GM18870 (cell line): ENCODE measurements at regions not wholly inside any gene's neighbourhood (a gene's known extent, or its start where the extent isn't known, plus 50 kb on each side); places are given as distances from the start of the nearest gene placed in this dataset.
"Not testable (repeated sequence)": the region's sequence is repeated elsewhere in the genome, so short reads cannot be mapped to it uniquely, and the experiment has no call there.

Experiments
- ATAC-seq: cut with Tn5 transposase; IDR thresholded peaks from one replicate; pipeline ENCODE4 v1.9.1; 2021; ENCODE audit warnings: moderate library complexity; ENCODE audit not compliant: unreplicated experiment

GRCh38 chr4:117661091-117662072 is 372.9 kb upstream of the NDST3 start:
- ATAC-seq, result no peak

GRCh38 chr4:117664706-117665444 is 369.4 kb upstream of the NDST3 start:
- no peak for ATAC-seq

- ATAC-seq, result no peak
Observed at GRCh38 chr4:117676153-117676552, 358.1 kb upstream of the NDST3 start.

DNA sequence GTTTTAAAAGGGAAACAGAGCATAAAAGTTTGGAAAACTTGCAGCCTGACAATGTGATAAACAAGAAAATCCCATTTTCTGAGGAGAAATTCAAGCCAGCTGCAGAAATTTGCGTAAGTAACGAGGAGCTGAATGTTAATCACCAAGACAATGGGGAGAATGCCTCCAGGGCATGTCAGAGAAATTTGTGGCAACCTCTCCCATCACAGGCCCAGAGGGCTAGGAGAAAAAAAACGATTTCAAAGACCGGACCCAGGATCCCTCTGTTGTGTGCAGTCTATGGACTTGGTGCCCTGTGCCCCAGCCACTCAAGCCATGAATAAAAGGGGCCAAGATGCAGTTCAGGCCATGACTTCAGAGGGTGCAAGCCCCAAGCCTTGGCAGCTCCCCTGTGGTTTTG is 355.4 kb upstream of the NDST3 start:
- no peak for ATAC-seq

DNA sequence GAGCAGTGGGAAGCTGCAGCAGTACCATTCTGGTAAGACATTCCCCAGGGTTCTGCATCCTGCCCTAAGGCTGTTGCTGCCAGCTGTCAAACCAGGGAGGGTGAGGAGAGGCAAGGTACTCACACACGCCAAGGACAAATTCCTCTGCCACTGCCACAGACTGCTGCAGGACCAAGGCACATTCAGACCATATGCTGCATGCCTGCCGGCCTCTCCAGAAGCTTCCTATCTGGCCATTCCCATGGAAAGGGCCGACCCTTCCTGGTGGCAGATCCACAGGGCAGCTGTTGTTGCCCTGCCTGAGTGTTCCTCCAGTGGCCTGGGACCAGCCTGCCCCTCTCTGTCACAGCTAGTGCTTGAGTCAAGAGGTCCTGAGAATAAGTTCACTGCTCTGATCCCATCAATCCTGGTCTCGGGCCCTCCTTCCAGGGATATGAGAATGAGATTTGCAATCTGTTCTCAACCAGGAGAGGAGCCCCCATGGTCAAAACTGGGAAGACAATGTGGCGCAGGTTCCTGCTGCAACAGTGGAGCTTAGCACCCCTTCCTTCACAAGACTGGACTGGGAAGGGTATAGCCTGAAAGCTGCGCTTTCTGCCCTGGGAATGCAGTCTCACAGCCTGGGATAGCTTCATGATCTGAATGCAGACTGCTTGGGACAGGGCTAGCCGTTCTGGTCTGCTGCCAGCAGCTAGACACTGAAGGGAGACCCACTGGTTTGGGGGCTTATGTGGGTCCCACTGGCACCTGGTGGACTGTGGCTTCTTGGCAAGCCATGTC is 342.5 kb upstream of the NDST3 start:
- ATAC-seq, result no peak

- ATAC-seq, result no peak
Observed at GRCh38 chr4:117692538-117692937, 341.7 kb upstream of the NDST3 start.

DNA sequence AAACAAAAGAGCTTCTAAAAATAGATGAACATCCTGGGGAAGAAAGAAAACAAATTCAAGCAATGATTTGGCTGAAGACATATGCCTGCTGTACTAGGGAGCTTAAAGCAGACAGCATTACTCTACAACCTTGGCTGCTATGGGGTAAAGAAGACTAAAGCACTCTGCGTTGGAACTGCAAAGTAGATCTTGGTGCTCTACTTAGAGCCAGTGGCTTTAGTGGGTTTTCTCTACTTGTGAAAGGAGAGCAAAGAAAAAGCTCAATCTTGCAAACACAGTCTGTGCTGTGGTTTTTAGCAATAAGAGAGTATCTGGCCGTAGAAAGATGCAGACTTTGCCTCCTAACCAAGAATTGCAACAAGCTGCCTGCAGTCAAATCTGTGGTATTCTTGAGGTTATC is 334.7 kb upstream of the NDST3 start:
- ATAC-seq, result no peak

DNA sequence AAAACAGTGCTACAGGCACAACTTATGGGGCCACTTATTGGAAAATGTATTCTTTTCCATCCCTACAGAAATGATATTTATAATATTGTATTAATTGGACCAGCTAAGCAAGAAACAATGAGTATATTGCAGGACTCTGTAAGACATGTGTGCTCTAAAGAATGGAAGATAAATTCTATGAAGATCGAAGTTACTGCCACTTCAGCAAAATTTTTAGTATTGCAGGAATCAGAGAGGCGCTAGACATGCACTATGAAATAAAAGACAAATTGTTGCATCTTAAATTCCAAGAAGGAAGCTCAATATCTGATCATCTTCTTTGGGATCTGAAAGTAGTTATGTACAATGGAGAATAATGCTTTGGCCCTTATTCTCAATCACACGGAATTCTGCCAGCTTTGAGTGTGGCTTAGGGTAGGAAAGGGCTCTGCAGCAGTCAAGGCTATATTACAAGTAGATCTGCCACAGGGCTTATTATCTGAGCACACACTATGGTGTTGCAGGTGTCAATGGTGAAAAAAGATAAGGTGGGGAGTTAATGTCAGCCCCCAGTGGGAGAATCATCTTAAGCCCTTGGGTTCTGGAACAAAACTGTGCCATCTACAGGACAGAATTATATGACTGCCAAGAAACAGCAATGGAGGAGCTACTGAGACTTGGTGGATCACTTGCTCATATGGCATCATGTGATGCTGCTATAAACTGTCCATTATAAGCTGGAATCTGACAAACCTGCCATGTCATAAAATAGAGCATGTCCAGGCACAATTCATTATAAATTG is 334.0 kb upstream of the NDST3 start:
- peak; percentile 72 for ATAC-seq

DNA sequence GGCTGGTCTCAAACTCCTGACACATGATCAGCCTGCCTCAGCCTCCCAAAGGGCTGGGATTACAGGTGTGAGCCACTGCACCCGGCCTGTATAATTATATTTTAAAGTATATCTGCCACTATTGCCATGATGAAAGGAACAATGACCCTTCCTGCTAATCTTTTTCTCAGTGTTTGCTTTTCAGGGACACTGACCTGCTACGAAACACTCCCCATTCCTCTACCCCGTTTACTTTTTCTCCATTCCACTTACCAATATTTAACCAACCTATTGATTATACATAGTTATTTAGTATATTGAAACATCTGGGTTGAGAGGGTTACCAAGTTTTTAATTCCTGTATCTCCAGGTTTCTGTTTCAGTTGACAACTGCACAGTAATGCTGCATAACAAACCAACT is 331.9 kb upstream of the NDST3 start:
- ATAC-seq, result no peak

GRCh38 chr4:117704721-117705120 is 329.6 kb upstream of the NDST3 start:
- no peak for ATAC-seq

- no peak for ATAC-seq
Observed at GRCh38 chr4:117740736-117741135, 293.6 kb upstream of the NDST3 start.

GRCh38 chr4:117745379-117745778 is 288.9 kb upstream of the NDST3 start:
- not testable (repeated sequence) for ATAC-seq

GRCh38 chr4:117755438-117755837 is 278.8 kb upstream of the NDST3 start:
- ATAC-seq, result no peak

DNA sequence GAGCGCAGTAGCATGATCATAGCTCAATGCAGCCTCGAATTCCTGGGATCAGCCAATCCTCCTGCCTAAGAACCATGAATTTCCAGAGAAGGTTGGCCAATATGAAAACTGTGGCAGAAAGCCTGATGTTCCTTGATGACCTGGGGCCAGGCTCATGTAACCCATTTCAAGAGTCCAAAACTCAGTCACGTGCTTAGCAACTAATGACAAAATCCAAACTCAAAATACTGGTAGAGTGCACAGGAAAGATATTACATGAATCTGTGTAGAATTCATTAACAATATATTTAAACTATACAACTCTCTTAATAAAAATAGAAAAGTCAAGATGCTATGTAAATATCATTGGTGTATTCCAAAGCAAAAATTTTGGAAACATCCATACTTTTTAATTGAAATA is 265.7 kb upstream of the NDST3 start:
- ATAC-seq, result no peak

DNA sequence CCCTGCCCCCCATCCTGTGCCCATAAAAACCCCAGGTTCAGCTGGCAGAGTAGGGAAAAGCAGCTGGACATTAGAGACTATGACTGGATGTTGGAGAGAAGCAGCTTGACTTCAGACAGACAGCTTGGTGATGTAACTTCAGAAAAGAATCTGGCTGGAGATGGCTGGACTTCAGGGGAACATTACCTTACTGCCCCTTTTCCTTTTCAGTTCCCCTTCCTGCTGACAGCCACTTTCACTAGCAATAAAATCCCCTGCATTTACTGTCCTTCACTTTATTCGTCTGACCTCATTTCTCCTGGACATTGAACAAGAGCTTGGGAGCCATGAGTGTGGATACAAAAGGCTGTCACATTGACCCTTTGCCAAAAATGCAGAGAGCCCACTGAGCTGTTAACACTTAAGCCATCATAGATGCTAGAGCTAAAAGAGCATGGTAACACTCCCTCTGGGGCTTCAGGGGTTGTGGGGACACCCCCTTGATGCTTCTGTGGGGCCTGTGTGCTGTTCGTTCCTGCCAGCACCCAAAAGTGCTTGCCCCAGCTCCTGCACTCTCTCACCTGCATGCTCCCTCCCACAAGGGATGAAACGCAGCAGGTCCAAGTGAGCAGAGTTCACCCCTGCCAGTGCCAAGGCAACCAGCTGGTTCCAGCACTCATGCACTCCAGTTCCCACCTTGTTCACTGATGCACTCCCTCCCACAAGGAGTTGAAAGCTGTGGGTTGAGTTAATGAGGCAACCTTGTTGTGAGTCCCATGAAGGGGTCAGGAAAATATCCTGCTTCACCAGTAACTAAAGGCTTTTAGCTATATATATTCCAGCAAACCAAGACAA is 263.8 kb upstream of the NDST3 start:
- ATAC-seq, result no peak

DNA sequence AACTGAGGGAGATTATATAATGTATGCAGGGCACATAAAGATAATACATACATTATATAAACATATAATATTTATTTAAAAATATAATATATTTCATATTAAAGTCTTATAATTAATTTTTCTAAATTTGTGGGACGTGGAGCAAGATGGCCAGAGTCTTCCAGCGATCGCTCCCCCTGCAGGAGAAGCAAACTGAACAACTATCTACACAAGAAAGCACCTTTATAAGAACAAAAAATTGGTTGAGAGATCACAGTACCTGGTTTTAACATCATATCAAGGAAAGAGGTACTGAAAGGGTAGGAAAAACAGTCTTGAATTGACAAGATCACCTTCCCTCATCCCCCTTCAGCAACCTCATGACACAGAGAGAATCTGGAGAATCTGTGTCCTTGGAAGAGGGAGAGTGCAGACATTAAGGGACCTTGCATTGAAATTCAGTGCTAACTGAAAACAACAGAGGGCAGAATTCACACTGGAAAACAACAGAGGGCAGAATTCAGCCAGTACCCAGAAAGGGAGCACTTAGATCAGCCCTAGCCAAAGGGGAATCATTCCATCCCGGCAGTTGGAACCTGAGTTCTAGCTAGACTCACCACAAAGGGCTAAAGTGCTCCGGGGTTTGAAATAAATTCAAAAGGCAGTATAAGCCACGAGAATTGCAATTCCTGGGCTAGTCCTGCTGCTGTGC is 262.5 kb upstream of the NDST3 start:
- no peak for ATAC-seq

DNA sequence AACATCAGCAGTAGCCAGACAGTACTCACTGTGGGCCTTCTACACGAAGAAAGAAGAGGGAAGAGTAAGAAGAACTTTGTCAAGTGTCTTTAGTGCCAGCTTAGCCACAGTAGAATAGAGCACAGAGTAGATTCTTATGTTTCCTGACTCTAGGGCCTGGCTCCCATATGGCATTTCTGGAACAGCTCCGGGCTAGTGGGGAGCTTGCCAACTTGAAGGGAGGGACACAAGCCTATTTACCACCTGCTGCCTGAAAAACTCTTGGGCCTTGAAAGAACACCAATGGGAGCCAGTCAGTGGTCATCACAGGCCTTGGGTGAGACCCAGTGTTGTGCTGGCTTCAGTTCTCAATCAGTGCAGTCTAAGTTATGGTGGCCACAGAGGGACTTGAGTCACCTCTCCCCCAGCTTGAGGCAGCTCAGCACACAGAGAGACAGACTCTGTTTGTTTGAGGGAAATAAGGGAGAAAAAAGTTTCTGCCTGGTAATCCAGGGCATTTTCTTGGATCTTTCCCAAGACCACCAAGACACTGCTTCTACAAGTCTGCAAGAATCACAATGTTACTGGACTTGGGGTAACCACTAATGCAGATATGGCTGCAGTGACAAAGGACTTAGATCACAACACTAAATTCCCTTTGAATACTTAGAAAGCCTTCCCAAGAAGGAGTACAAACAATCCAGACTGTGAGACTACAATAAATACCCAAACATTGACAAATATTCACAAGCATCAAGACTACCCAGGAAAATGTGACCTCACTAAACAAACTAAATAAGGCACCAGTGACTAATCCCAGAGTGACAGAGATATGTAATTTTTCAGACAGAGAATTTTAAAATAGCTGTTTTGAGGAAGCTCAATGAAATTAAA is 261.0 kb upstream of the NDST3 start:
- no peak for ATAC-seq

DNA sequence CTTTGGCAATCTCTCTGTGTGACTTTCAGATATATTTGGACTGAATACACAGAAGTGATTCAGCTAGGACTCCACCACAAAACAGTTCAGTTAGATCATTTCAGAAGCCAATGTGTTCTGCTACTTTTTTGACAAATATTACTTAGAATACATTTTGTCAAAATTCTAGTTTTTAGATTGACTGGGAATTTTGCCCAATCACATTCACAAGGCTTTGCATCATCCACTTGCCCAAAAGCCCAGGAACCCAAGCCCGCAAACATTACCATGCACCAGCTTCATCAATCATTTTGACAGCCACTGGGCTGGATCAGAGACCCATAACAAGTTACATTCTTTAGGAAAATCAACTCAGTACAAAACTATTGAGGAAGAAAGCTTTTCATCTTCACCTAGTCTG is 256.6 kb upstream of the NDST3 start:
- ATAC-seq, result no peak
